Activated CD4-positive, alpha-beta T cell treated with anti-CD3 and anti-CD28 coated beads, Interleukin-2, amount 10 ng/mL, durations not matched to agents 7 days and 5 days (primary cell): ENCODE measurements at regions not wholly inside any gene's neighbourhood (a gene's known extent, or its start where the extent isn't known, plus 50 kb on each side); places are given as distances from the start of the nearest gene placed in this dataset.
"Not testable (repeated sequence)": the region's sequence is repeated elsewhere in the genome, so short reads cannot be mapped to it uniquely, and the experiment has no call there.

Experiments used
- CTCF ChIA-PET: fragments of 350-600 bp; sonication (Branson Sonifier 250); formaldehyde crosslinking; loops from one replicate; lab custom pipeline; 2021; ENCODE audit warnings: antibody characterized with exemption; lab: Charles Lee
- POLR2A ChIA-PET: fragments of 350-600 bp; sonication (Branson Sonifier 250); formaldehyde crosslinking; loops from one replicate; lab custom pipeline; 2021; ENCODE audit warnings: antibody characterized with exemption; lab: Charles Lee
- DNase-seq: peaks from one replicate; pipeline ENCODE4 v3.0.0-alpha.2; 2020
- H3K27ac Mint-ChIP-seq: one replicate; pipeline ENCODE4 v1.8.0; 2021; ENCODE audit warnings: mild to moderate bottlenecking, moderate library complexity, mixed read lengths
- H3K27me3 Mint-ChIP-seq: one replicate; pipeline ENCODE4 v1.8.0; 2021; ENCODE audit warnings: mixed read lengths
- H3K36me3 Mint-ChIP-seq: one replicate; pipeline ENCODE4 v1.8.0; 2021; ENCODE audit warnings: low read depth, mixed read lengths
- H3K4me1 Mint-ChIP-seq: one replicate; pipeline ENCODE4 v1.8.0; 2021; ENCODE audit warnings: mixed read lengths
- H3K4me3 Mint-ChIP-seq: one replicate; pipeline ENCODE4 v1.8.0; 2021; ENCODE audit warnings: mild to moderate bottlenecking, moderate library complexity, mixed read lengths
- H3K9me3 Mint-ChIP-seq: one replicate; pipeline ENCODE4 v1.8.0; 2021; ENCODE audit warnings: mixed read lengths

GRCh38 chr5:67999391-67999790 is 216.2 kb upstream of the PIK3R1 start:
- no peak overlapping the region for H3K4me3 Mint-ChIP-seq
- no peaks in the 10 kb centered on the region for H3K9me3 Mint-ChIP-seq
- no peaks in the 10 kb centered on the region for H3K4me1 Mint-ChIP-seq
- no peak for DNase-seq
- ChIA-PET CTCF (no interaction called here), POLR2A (no interaction called here)
- H3K27me3 Mint-ChIP-seq, result peaks cover 2% of the 10 kb centered on the region
- H3K36me3 Mint-ChIP-seq, result no peaks in the 10 kb centered on the region
- no peak overlapping the region for H3K27ac Mint-ChIP-seq

- Mint-ChIP-seq H3K4me1 (no peaks in the 10 kb centered on the region), H3K4me3 (no peak overlapping the region), H3K9me3 (no peaks in the 10 kb centered on the region), H3K27ac (no peak overlapping the region), H3K36me3 (no peaks in the 10 kb centered on the region), H3K27me3 (peaks cover 2% of the 10 kb centered on the region)
- no peak for DNase-seq
- ChIA-PET POLR2A (no interaction called here), CTCF (no interaction called here)
These were observed 216.8 kb upstream of the PIK3R1 start for GRCh38 chr5:67998709-67999261.

- no peak for DNase-seq
- H3K27me3 Mint-ChIP-seq, result peaks cover 2% of the 10 kb centered on the region
- ChIA-PET POLR2A (no interaction called here), CTCF (no interaction called here)
- no peak overlapping the region for H3K27ac Mint-ChIP-seq
- no peaks in the 10 kb centered on the region for H3K36me3 Mint-ChIP-seq
- no peaks in the 10 kb centered on the region for H3K4me1 Mint-ChIP-seq
- no peak overlapping the region for H3K4me3 Mint-ChIP-seq
- H3K9me3 Mint-ChIP-seq, result no peaks in the 10 kb centered on the region
These were observed 217.6 kb upstream of the PIK3R1 start for GRCh38 chr5:67997892-67998457.

GRCh38 chr5:67997148-67997547 is 218.4 kb upstream of the PIK3R1 start:
- Mint-ChIP-seq H3K9me3 (no peaks in the 10 kb centered on the region), H3K27ac (no peak overlapping the region), H3K27me3 (peaks cover 2% of the 10 kb centered on the region), H3K36me3 (no peaks in the 10 kb centered on the region), H3K4me1 (no peaks in the 10 kb centered on the region), H3K4me3 (no peak overlapping the region)
- ChIA-PET POLR2A (no interaction called here), CTCF (no interaction called here)
- DNase-seq, result no peak

GRCh38 chr5:67996596-67996995 is 219.0 kb upstream of the PIK3R1 start:
- Mint-ChIP-seq H3K27me3 (peaks cover 2% of the 10 kb centered on the region), H3K4me3 (no peak overlapping the region), H3K4me1 (no peaks in the 10 kb centered on the region), H3K36me3 (no peaks in the 10 kb centered on the region), H3K27ac (no peak overlapping the region), H3K9me3 (no peaks in the 10 kb centered on the region)
- CTCF ChIA-PET, result no interaction called here
- no peak for DNase-seq
- POLR2A ChIA-PET, result no interaction called here

GRCh38 chr5:67992923-67993322 is 222.6 kb upstream of the PIK3R1 start:
- ChIA-PET POLR2A (no interaction called here), CTCF (interaction anchor here (1.1 kb wide), 1 partner anchor 106 kb away, joined by 3 read pairs; no protein-coding TSS in a partner anchor)
- no peak for DNase-seq
- Mint-ChIP-seq H3K36me3 (no peaks in the 10 kb centered on the region), H3K9me3 (no peaks in the 10 kb centered on the region), H3K4me1 (no peaks in the 10 kb centered on the region), H3K27ac (no peak overlapping the region), H3K4me3 (no peak overlapping the region), H3K27me3 (peaks cover 2% of the 10 kb centered on the region)

- ChIA-PET POLR2A (no interaction called here), CTCF (no interaction called here)
- Mint-ChIP-seq H3K27ac (no peak overlapping the region), H3K36me3 (no peaks in the 10 kb centered on the region), H3K27me3 (no peaks in the 10 kb centered on the region), H3K4me1 (no peaks in the 10 kb centered on the region), H3K4me3 (no peak overlapping the region), H3K9me3 (no peaks in the 10 kb centered on the region)
- no peak for DNase-seq
These were observed 226.1 kb upstream of the PIK3R1 start for GRCh38 chr5:67989456-67989855.

- DNase-seq, result no peak
- H3K27me3 Mint-ChIP-seq, result no peaks in the 10 kb centered on the region
- H3K36me3 Mint-ChIP-seq, result no peaks in the 10 kb centered on the region
- H3K9me3 Mint-ChIP-seq, result no peaks in the 10 kb centered on the region
- H3K4me3 Mint-ChIP-seq, result no peak overlapping the region
- POLR2A ChIA-PET, result no interaction called here
- H3K4me1 Mint-ChIP-seq, result no peaks in the 10 kb centered on the region
- H3K27ac Mint-ChIP-seq, result no peak overlapping the region
- CTCF ChIA-PET, result no interaction called here
These were observed 228.8 kb upstream of the PIK3R1 start for GRCh38 chr5:67986761-67987160.

- no peak for DNase-seq
- ChIA-PET CTCF (no interaction called here), POLR2A (no interaction called here)
- Mint-ChIP-seq H3K4me3 (no peak overlapping the region), H3K9me3 (no peaks in the 10 kb centered on the region), H3K27me3 (no peaks in the 10 kb centered on the region), H3K36me3 (no peaks in the 10 kb centered on the region), H3K4me1 (no peaks in the 10 kb centered on the region), H3K27ac (no peak overlapping the region)
These were observed 229.7 kb upstream of the PIK3R1 start for GRCh38 chr5:67985686-67986387.

GRCh38 chr5:67984546-67984945 is 231.0 kb upstream of the PIK3R1 start:
- Mint-ChIP-seq H3K4me1 (no peaks in the 10 kb centered on the region), H3K27me3 (no peaks in the 10 kb centered on the region), H3K27ac (no peak overlapping the region), H3K36me3 (no peaks in the 10 kb centered on the region), H3K9me3 (no peaks in the 10 kb centered on the region), H3K4me3 (no peak overlapping the region)
- POLR2A ChIA-PET, result no interaction called here
- CTCF ChIA-PET, result no interaction called here
- no peak for DNase-seq

GRCh38 chr5:67983251-67984110 is 232.1 kb upstream of the PIK3R1 start:
- H3K36me3 Mint-ChIP-seq, result no peaks in the 10 kb centered on the region
- H3K27ac Mint-ChIP-seq, result no peak overlapping the region
- H3K9me3 Mint-ChIP-seq, result no peaks in the 10 kb centered on the region
- no peak overlapping the region for H3K4me3 Mint-ChIP-seq
- no peak for DNase-seq
- ChIA-PET CTCF (no interaction called here), POLR2A (no interaction called here)
- H3K27me3 Mint-ChIP-seq, result no peaks in the 10 kb centered on the region
- H3K4me1 Mint-ChIP-seq, result no peaks in the 10 kb centered on the region

- DNase-seq, H3K27me3 Mint-ChIP-seq, CTCF ChIA-PET, H3K4me3 Mint-ChIP-seq, H3K27ac Mint-ChIP-seq, H3K36me3 Mint-ChIP-seq, H3K9me3 Mint-ChIP-seq, H3K4me1 Mint-ChIP-seq, POLR2A ChIA-PET: not testable (repeated sequence)
These were observed 233.4 kb upstream of the PIK3R1 start for GRCh38 chr5:67982160-67982559.

- CTCF ChIA-PET, result no interaction called here
- Mint-ChIP-seq H3K4me3 (no peak overlapping the region), H3K36me3 (no peaks in the 10 kb centered on the region), H3K4me1 (no peaks in the 10 kb centered on the region), H3K27ac (no peak overlapping the region), H3K9me3 (no peaks in the 10 kb centered on the region), H3K27me3 (no peaks in the 10 kb centered on the region)
- DNase-seq, result no peak
- POLR2A ChIA-PET, result no interaction called here
These were observed 237.4 kb upstream of the PIK3R1 start for GRCh38 chr5:67978171-67978570.
